ENCODE measurements at regions not wholly inside any gene's neighbourhood (a gene's known extent, or its start where the extent isn't known, plus 50 kb on each side); places are given as distances from the start of the nearest gene placed in this dataset.
A peak's percentile ranks its signal among the peaks of the same experiment; 100 is the strongest.

- in situ Hi-C loops (cut with MboI; ENCODE audit: low sequenced_read_pairs), result no loop called here
- POLR2A ChIA-PET (ENCODE audit: unreplicated experiment), result no interaction called here
- H3K4me3 ChIP-seq (ENCODE audit: insufficient read depth, low read depth, low read length), result no peak overlapping the region
Observed at GRCh38 chr6:22875845-22876244, 306.5 kb downstream of the HDGFL1 start.

More at GRCh38 chr6:22875845-22876244, 306.5 kb downstream of the HDGFL1 start:
- Histone ChIP-seq H3K9me1 (ENCODE audit: insufficient read depth, low read length) (no peaks in the 10 kb centered on the region), H4K91ac (ENCODE audit: insufficient read depth, low read depth, low read length) (peak overlapping the region; percentile 59), H3K18ac (ENCODE audit: low read depth, low read length) (peak overlapping the region; percentile 97), H4K8ac (ENCODE audit: low read depth in 2 of 2, low read length in 2 of 2) (no peak overlapping the region; a peak in 1 of 4 replicates), H2BK5ac (ENCODE audit: low read depth, low read length, poor library complexity, severe bottlenecking) (no peak overlapping the region), H2BK120ac (ENCODE audit: low read depth, low read length) (peak overlapping the region; percentile 10; the same call in 1 of the 2 replicates), H3K56ac (ENCODE audit: extremely low read depth, insufficient read depth, low read length) (no peak overlapping the region), H3K27ac (ENCODE audit: insufficient read depth, low read length) (no peak overlapping the region), H3K4me2 (ENCODE audit: low read depth, low read length) (no peak overlapping the region), H3K36me3 (ENCODE audit: control insufficient read depth, insufficient read depth, low read length) (no peaks in the 10 kb centered on the region), H3K4me1 (ENCODE audit: control insufficient read depth, insufficient read depth, low read length) (peaks cover 11% of the 10 kb centered on the region), H2BK20ac (ENCODE audit: low read depth, low read length) (peak overlapping the region; percentile 77; the same call in 1 of the 2 replicates), H2AK9ac (replicated peaks; ENCODE audit: low read depth, low read length, poor library complexity) (no peak overlapping the region), H3K9me3 (ENCODE audit: control insufficient read depth, insufficient read depth, low read length) (no peaks in the 10 kb centered on the region), H2BK15ac (ENCODE audit: low read depth, low read length) (no peak overlapping the region), H2AK5ac (ENCODE audit: low read depth, low read length) (peak overlapping the region; percentile 10; the same call in 1 of the 2 replicates), H3K4ac (ENCODE audit: low read depth, low read length) (peak overlapping the region; percentile 45; the same call in 1 of the 2 replicates), H4K5ac (ENCODE audit: low read depth, low read length) (peak overlapping the region; percentile 93), H3K14ac (replicated peaks; ENCODE audit: low read depth, low read length) (no peak overlapping the region), H3K9ac (ENCODE audit: low read depth, low read length) (no peak overlapping the region), H3K79me1 (ENCODE audit: low read depth in 1 of 2, low read length in 2 of 2) (no peaks in the 10 kb centered on the region), H3K23ac (ENCODE audit: low read depth, low read length) (no peak overlapping the region), H2AFZ (replicated peaks; ENCODE audit: low read length, poor library complexity) (no peak overlapping the region), H4K20me1 (ENCODE audit: insufficient read depth, low read length) (no peaks in the 10 kb centered on the region), H3K27me3 (ENCODE audit: control insufficient read depth, insufficient read depth, low read length) (no peaks in the 10 kb centered on the region)
- BruUV-seq (replicated peaks), result no TSS peak
- dilution Hi-C loops (cut with HindIII; ENCODE audit: low sequenced_read_pairs, unreplicated experiment) (no loop called here), intact Hi-C loops (cut with micrococcal nuclease) (loop anchor here (10.0 kb wide), 2 partner anchors 121 to 551 kb away; no protein-coding TSS in a partner anchor)
- CTCF ChIA-PET, result no interaction called here
- no peak for DNase-seq
- no peak for ATAC-seq (ENCODE audit: low read depth)
- TF ChIP-seq CEBPB (IDR thresholded peaks at IDR 0.05; ENCODE audit: low read depth, low read length) (peak; percentile 63), USF2 (IDR thresholded peaks at IDR 0.05; ENCODE audit: low read depth, low read length) (no peak)
- no CpG with 5 or more reads among the region's 2 CpGs for WGBS, 2 experiments (ENCODE audit: extremely low coverage in 2 of 2, insufficient read length in 1 of 2)
